Activated naive CD4-positive, alpha-beta T cell treated with anti-CD3 and anti-CD28 coated beads for 36 hours (primary cell): ENCODE measurements at regions not wholly inside any gene's neighbourhood (a gene's known extent, or its start where the extent isn't known, plus 50 kb on each side); places are given as distances from the start of the nearest gene placed in this dataset.

ENCODE experiments used
- CTCF ChIA-PET: fragments of 350-600 bp; sonication (Branson Sonifier 250); formaldehyde crosslinking; loops from one replicate; lab custom pipeline; 2021; ENCODE audit warnings: antibody characterized with exemption; lab: Charles Lee
- DNase-seq: peaks from one replicate; pipeline ENCODE4 v3.0.0-alpha.2; 2020
- H3K27ac Mint-ChIP-seq: one replicate; pipeline ENCODE4 v1.8.0; 2021; ENCODE audit warnings: mild to moderate bottlenecking, mixed read lengths
- H3K27me3 Mint-ChIP-seq: one replicate; pipeline ENCODE4 v1.8.0; 2021; ENCODE audit warnings: low read depth, mixed read lengths
- H3K36me3 Mint-ChIP-seq: one replicate; pipeline ENCODE4 v1.8.0; 2021; ENCODE audit warnings: low read depth, mixed read lengths
- H3K4me1 Mint-ChIP-seq: one replicate; pipeline ENCODE4 v1.8.0; 2021; ENCODE audit warnings: low read depth, mixed read lengths
- H3K4me3 Mint-ChIP-seq: one replicate; pipeline ENCODE4 v1.8.0; 2021; ENCODE audit warnings: mild to moderate bottlenecking, moderate library complexity, mixed read lengths
- H3K9me3 Mint-ChIP-seq: one replicate; pipeline ENCODE4 v1.8.0; 2021; ENCODE audit warnings: mixed read lengths
- intact Hi-C: fragments of 100-400 bp; cut with micrococcal nuclease; formaldehyde crosslinking; loops from one replicate; pipeline ENCODE4 v1.15.1; 2023

- DNase-seq: no peak
- H3K27ac Mint-ChIP-seq: no peak overlapping the region
- intact Hi-C loops: no loop called here
- H3K4me3 Mint-ChIP-seq: no peak overlapping the region
- peaks cover 1% of the 10 kb centered on the region for H3K36me3 Mint-ChIP-seq
- no peaks in the 10 kb centered on the region for H3K4me1 Mint-ChIP-seq
- H3K27me3 Mint-ChIP-seq: no peaks in the 10 kb centered on the region
- CTCF ChIA-PET: no interaction called here
- H3K9me3 Mint-ChIP-seq: peaks cover 4% of the 10 kb centered on the region
These were observed 109.4 kb upstream of the PDE1C start for GRCh38 chr7:32179567-32179966.

DNA sequence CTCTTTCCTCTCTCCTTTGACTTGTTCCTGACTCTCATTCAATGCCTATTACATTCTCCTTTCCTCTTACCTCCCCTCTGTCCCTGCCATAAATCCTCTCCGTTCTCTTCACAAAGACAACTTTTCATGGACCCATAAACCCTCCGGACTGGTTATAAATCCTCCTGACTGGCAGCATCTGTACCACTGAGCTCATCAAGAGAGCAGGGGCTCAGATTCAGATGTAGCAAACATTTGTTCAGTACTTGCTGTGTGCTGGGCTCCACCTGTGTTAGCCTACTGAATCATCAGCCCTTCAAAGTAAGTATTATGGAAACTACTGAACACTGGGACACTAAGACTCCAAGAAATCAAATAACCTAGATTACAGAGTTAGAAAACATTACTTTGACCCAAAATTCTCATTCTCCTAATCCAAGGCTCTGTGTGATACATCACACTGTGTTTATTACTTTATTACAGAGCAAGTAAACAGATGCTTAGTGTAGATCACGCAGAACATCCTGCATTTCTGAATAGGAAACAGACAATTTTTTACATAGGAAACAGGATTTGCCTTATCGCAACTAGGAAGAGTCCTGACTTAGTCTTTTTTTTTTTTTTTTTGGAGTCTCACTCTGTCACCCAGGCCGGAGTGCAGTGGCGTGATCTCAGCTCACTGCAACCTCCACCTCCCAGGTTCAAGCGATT is 108.6 kb upstream of the PDE1C start:
- DNase-seq: no peak
- Mint-ChIP-seq H3K4me1 (no peaks in the 10 kb centered on the region), H3K4me3 (no peak overlapping the region), H3K36me3 (peaks cover 1% of the 10 kb centered on the region), H3K9me3 (peaks cover 4% of the 10 kb centered on the region), H3K27me3 (no peaks in the 10 kb centered on the region), H3K27ac (no peak overlapping the region)
- intact Hi-C loops: no loop called here
- CTCF ChIA-PET: no interaction called here

DNA sequence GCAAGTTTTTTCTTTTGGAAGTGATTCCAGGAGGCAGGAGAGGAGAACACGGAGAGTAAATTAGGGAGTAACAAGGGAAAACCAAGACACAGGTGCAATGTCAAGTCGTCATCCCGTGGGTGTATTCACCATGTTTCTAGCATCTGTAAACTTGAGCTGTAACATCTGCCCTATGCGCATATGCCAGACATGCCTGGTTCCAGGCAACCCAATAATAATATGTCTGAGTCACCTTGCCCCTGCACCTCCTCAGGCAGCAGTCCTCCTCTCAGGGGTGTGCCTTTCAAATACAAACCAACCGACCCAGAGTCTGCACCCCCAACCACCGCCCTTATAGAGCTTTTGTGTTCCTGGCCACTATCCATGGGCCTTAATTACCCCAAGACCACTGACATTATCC is 107.0 kb upstream of the PDE1C start:
- Mint-ChIP-seq H3K9me3 (peaks cover 1% of the 10 kb centered on the region), H3K4me1 (no peaks in the 10 kb centered on the region), H3K27me3 (no peaks in the 10 kb centered on the region), H3K27ac (no peak overlapping the region), H3K4me3 (no peak overlapping the region), H3K36me3 (no peaks in the 10 kb centered on the region)
- intact Hi-C loops: no loop called here
- DNase-seq: no peak
- CTCF ChIA-PET: no interaction called here

DNA sequence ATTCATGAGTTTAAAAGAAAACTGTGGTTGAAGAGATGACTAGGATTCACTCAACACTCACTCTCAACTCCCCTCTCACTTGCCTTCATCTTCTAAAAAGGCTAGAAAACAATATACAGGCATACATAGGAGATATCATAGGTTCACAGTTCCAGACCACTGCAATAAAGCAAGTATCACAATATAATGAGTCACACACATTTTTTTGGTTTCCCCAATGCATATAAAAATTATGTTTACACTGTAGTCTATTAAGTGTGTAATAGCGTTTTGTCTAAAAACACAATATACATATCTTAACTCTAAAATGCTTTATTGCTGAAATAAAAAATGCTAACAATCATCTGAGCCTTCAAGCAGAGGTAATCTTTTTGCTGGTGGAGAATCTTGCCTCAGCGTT is 104.9 kb upstream of the PDE1C start:
- DNase-seq: no peak
- H3K27me3 Mint-ChIP-seq: no peaks in the 10 kb centered on the region
- H3K27ac Mint-ChIP-seq: no peak overlapping the region
- intact Hi-C loops: no loop called here
- H3K36me3 Mint-ChIP-seq: no peaks in the 10 kb centered on the region
- no peak overlapping the region for H3K4me3 Mint-ChIP-seq
- CTCF ChIA-PET: no interaction called here
- peaks cover 1% of the 10 kb centered on the region for H3K9me3 Mint-ChIP-seq
- no peaks in the 10 kb centered on the region for H3K4me1 Mint-ChIP-seq

GRCh38 chr7:32171248-32171647 is 101.0 kb upstream of the PDE1C start:
- H3K36me3 Mint-ChIP-seq: no peaks in the 10 kb centered on the region
- H3K9me3 Mint-ChIP-seq: peaks cover 1% of the 10 kb centered on the region
- no peak overlapping the region for H3K27ac Mint-ChIP-seq
- no peaks in the 10 kb centered on the region for H3K4me1 Mint-ChIP-seq
- CTCF ChIA-PET: no interaction called here
- H3K4me3 Mint-ChIP-seq: no peak overlapping the region
- H3K27me3 Mint-ChIP-seq: no peaks in the 10 kb centered on the region
- DNase-seq: no peak
- intact Hi-C loops: no loop called here

GRCh38 chr7:32170838-32171237 is 100.6 kb upstream of the PDE1C start:
- no peak overlapping the region for H3K4me3 Mint-ChIP-seq
- DNase-seq: no peak
- intact Hi-C loops: no loop called here
- peaks cover 1% of the 10 kb centered on the region for H3K9me3 Mint-ChIP-seq
- no peaks in the 10 kb centered on the region for H3K27me3 Mint-ChIP-seq
- CTCF ChIA-PET: no interaction called here
- no peaks in the 10 kb centered on the region for H3K4me1 Mint-ChIP-seq
- no peaks in the 10 kb centered on the region for H3K36me3 Mint-ChIP-seq
- H3K27ac Mint-ChIP-seq: no peak overlapping the region

GRCh38 chr7:32169228-32169627 is 99.0 kb upstream of the PDE1C start:
- Mint-ChIP-seq H3K9me3 (no peaks in the 10 kb centered on the region), H3K36me3 (no peaks in the 10 kb centered on the region), H3K4me3 (no peak overlapping the region), H3K4me1 (no peaks in the 10 kb centered on the region), H3K27me3 (no peaks in the 10 kb centered on the region), H3K27ac (no peak overlapping the region)
- intact Hi-C loops: no loop called here
- CTCF ChIA-PET: no interaction called here
- DNase-seq: no peak

DNA sequence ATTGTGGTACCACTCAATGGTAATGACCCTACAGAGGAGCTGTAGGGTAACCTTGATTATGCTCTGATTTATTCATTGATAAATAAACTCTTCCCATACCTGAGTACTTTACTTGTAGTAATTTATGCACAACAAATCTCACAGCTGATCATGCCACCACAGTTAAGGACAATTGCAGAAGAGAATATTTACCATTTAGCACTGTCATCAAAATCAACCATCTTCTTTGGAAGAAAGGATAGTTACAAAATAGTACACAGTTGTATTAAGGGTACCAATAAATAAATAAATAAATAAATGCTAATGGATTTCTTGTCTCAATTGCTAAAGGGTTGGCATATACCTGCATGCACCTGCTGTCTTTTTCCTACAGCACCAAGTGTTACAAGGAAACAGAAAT is 97.6 kb upstream of the PDE1C start:
- no peak overlapping the region for H3K27ac Mint-ChIP-seq
- no peaks in the 10 kb centered on the region for H3K27me3 Mint-ChIP-seq
- DNase-seq: no peak
- CTCF ChIA-PET: no interaction called here
- no peaks in the 10 kb centered on the region for H3K9me3 Mint-ChIP-seq
- H3K4me3 Mint-ChIP-seq: no peak overlapping the region
- intact Hi-C loops: no loop called here
- no peaks in the 10 kb centered on the region for H3K4me1 Mint-ChIP-seq
- H3K36me3 Mint-ChIP-seq: no peaks in the 10 kb centered on the region

DNA sequence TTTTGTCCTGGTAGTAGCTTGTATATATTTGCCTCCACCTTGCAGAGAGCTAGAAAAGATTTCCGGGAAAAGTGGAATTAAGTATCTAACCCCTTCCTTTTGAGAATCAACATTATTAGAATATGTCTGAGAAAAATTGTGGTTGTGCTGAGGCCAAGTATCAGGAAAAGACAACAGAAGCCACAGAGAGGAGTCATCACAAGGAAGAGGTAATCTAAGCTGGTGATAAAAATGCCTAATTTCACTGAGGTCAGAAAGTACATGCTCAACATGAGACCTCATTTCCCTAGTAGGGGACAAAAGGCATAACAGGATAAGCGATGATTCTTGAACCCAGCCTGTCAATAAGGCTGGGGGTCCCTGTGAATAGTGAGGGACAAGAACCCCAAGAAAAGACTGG is 97.0 kb upstream of the PDE1C start:
- Mint-ChIP-seq H3K4me1 (no peaks in the 10 kb centered on the region), H3K27me3 (no peaks in the 10 kb centered on the region), H3K27ac (no peak overlapping the region), H3K9me3 (no peaks in the 10 kb centered on the region), H3K4me3 (no peak overlapping the region), H3K36me3 (no peaks in the 10 kb centered on the region)
- intact Hi-C loops: no loop called here
- no peak for DNase-seq
- CTCF ChIA-PET: no interaction called here

DNA sequence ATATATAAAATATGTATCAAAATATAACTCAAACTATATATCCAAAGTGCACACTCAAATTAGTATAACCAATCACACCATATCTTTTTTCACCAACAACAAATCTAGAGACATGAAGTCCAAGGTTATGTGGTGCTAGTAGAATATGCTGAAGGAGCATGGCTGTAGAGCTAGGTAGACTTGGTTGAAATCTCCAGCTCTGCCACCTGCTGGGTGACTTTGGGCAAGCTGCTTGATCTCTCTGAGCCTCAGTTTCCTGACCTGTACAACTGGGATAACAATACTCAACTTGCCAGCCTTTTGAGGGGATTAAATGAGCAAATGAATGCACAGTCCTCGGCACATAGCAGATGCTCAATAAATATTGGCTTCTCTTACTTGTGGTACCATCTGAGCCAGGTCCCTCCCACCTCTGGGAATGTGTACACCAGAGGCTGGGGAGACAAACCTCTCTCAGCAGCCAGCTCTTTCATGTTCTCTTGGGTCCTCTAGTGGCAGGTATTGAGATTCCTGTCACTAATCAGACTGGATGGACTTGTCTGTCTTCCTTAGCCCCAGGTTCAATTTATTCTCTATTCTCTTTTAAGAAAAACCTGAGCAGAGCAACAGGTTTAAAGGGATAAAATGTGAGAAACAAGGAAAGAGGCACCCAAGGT is 94.3 kb upstream of the PDE1C start:
- intact Hi-C loops: no loop called here
- H3K27ac Mint-ChIP-seq: no peak overlapping the region
- no peak for DNase-seq
- peaks cover under 1% of the 10 kb centered on the region for H3K27me3 Mint-ChIP-seq
- H3K4me3 Mint-ChIP-seq: no peak overlapping the region
- H3K36me3 Mint-ChIP-seq: no peaks in the 10 kb centered on the region
- no peaks in the 10 kb centered on the region for H3K9me3 Mint-ChIP-seq
- no peaks in the 10 kb centered on the region for H3K4me1 Mint-ChIP-seq
- CTCF ChIA-PET: no interaction called here

GRCh38 chr7:32163896-32164295 is 93.7 kb upstream of the PDE1C start:
- H3K36me3 Mint-ChIP-seq: no peaks in the 10 kb centered on the region
- intact Hi-C loops: no loop called here
- no peak for DNase-seq
- peaks cover 2% of the 10 kb centered on the region for H3K27me3 Mint-ChIP-seq
- H3K4me3 Mint-ChIP-seq: no peak overlapping the region
- H3K4me1 Mint-ChIP-seq: no peaks in the 10 kb centered on the region
- H3K27ac Mint-ChIP-seq: no peak overlapping the region
- no peaks in the 10 kb centered on the region for H3K9me3 Mint-ChIP-seq
- CTCF ChIA-PET: interaction anchor here (0.6 kb wide), 1 partner anchor 994 kb away, joined by 3 read pairs; no protein-coding TSS in a partner anchor

DNA sequence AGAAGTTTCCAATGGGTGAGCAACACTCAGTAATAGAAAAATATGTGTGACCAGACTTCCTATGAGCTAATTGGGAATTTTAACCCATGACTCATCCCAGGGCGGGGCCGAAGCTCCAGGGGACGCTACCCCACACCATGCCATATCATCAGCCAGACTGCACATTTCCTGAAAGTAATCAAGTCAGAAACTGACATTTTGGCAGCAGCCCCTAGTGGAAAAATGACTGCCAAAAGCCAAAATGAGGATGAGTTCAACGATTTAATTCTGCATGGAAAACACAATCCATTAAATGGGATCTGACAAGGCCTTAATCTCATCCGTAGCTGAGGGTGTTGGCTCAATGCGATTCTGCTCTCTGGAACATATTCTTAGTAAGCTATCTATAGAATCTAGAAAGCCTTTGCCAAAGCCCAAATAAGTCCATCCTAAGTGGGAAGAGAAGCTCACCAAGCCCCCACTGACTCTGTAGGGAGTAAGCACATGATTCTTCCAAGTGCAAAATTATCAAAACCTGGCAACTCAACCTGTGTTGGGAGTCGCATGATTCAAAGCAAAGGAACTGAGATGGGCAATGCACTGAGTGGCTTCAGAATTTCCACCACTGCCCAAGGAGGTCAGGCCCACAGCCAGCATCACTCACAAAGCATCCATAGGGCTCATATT is 93.1 kb upstream of the PDE1C start:
- no peak overlapping the region for H3K27ac Mint-ChIP-seq
- CTCF ChIA-PET: interaction anchor here (0.6 kb wide), 1 partner anchor 993 kb away, joined by 3 read pairs; no protein-coding TSS in a partner anchor
- H3K9me3 Mint-ChIP-seq: no peaks in the 10 kb centered on the region
- no peak overlapping the region for H3K4me3 Mint-ChIP-seq
- H3K4me1 Mint-ChIP-seq: no peaks in the 10 kb centered on the region
- DNase-seq: no peak
- H3K36me3 Mint-ChIP-seq: no peaks in the 10 kb centered on the region
- intact Hi-C loops: no loop called here
- H3K27me3 Mint-ChIP-seq: peaks cover 2% of the 10 kb centered on the region

- CTCF ChIA-PET: interaction anchor here (0.6 kb wide), 1 partner anchor 380 kb away, joined by 3 read pairs; no protein-coding TSS in a partner anchor
- no peaks in the 10 kb centered on the region for H3K36me3 Mint-ChIP-seq
- H3K27me3 Mint-ChIP-seq: peaks cover 2% of the 10 kb centered on the region
- no peak for DNase-seq
- H3K4me3 Mint-ChIP-seq: no peak overlapping the region
- no peak overlapping the region for H3K27ac Mint-ChIP-seq
- no peaks in the 10 kb centered on the region for H3K4me1 Mint-ChIP-seq
- H3K9me3 Mint-ChIP-seq: no peaks in the 10 kb centered on the region
- intact Hi-C loops: no loop called here
These were observed 91.5 kb upstream of the PDE1C start for GRCh38 chr7:32161708-32162107.
